CD14-positive monocyte (primary cell): ENCODE measurements at regions not wholly inside any gene's neighbourhood (a gene's known extent, or its start where the extent isn't known, plus 50 kb on each side); places are given as distances from the start of the nearest gene placed in this dataset.

Source experiments
- DNase-seq, 3 donors: peaks; one replicate each; pipeline ENCODE4 v3.0.0-alpha.2; 2011 to 2022
- H2AFZ ChIP-seq: 2 replicates; pipeline ENCODE4 v1.6.0; 2012; ENCODE audit warnings: mild to moderate bottlenecking, low read depth, low read length, inconsistent platforms; ENCODE audit not compliant: insufficient read depth, poor library complexity, severe bottlenecking
- H3K27ac ChIP-seq, 2 donors: 1 replicate in 1 of 2; 2 replicates in 1 of 2; pipeline ENCODE4 v1.5.1; 2012 to 2013; ENCODE audit warnings: low read length in 2 of 2, control low read depth in 1 of 2, inconsistent platforms in 1 of 2, low read depth in 1 of 2, mild to moderate bottlenecking in 1 of 2
- H3K27me3 ChIP-seq, 2 donors: one replicate each; pipeline versions ENCODE4 v1.6.0 to v1.6.1; 2011 to 2013; ENCODE audit warnings: low read length in 2 of 2; ENCODE audit not compliant: control insufficient read depth in 2 of 2, insufficient read depth in 2 of 2
- H3K36me3 ChIP-seq, 2 donors: replicated peaks in 1 of 2; 1 replicate in 1 of 2; 2 replicates in 1 of 2; pipeline versions ENCODE4 v1.5.1 to v1.6.1; 2012 to 2013; ENCODE audit warnings: low read length in 2 of 2, control low read depth in 1 of 2, inconsistent platforms in 1 of 2, mild to moderate bottlenecking in 1 of 2; ENCODE audit not compliant: insufficient read depth in 2 of 2, control insufficient read depth in 1 of 2
- H3K4me1 ChIP-seq, 2 donors: 1 replicate in 1 of 2; 2 replicates in 1 of 2; pipeline versions ENCODE4 v1.5.1 to v1.6.1; 2012 to 2013; ENCODE audit warnings: low read length in 2 of 2, control low read depth in 1 of 2, inconsistent platforms in 1 of 2, mild to moderate bottlenecking in 1 of 2, moderate library complexity in 1 of 2; ENCODE audit not compliant: insufficient read depth in 2 of 2, control insufficient read depth in 1 of 2
- H3K4me2 ChIP-seq: replicated peaks from 2 replicates; pipeline ENCODE3; 2012; ENCODE audit warnings: low read length, moderate library complexity, mild to moderate bottlenecking; ENCODE audit not compliant: poor library complexity, severe bottlenecking; ENCODE audit errors: extremely low read depth
- H3K4me3 ChIP-seq, 3 experiments: fragments of 200-600 bp in 1 of 3; sonication (generic) in 1 of 3; replicated peaks in 1 of 3; 1 replicate in 2 of 3; 2 replicates in 1 of 3; pipeline ENCODE4 v1.5.1; 2011 to 2013; ENCODE audit warnings: low read length in 3 of 3, mild to moderate bottlenecking in 3 of 3, control low read depth in 2 of 3, low read depth in 2 of 3, inconsistent platforms in 1 of 3, moderate library complexity in 1 of 3
- H3K79me2 ChIP-seq: 2 replicates; pipeline ENCODE4 v1.6.0; 2012; ENCODE audit warnings: mild to moderate bottlenecking, control low read depth, inconsistent platforms, low read length, moderate library complexity; ENCODE audit not compliant: insufficient read depth
- H3K9ac ChIP-seq: 2 replicates; pipeline ENCODE4 v1.6.0; 2017; ENCODE audit warnings: low read length, mild to moderate bottlenecking; ENCODE audit not compliant: insufficient read depth, poor library complexity, severe bottlenecking
- H3K9me3 ChIP-seq, 2 donors: replicated peaks in 1 of 2; 1 replicate in 1 of 2; 2 replicates in 1 of 2; pipeline versions ENCODE4 v1.5.1 to v1.6.1; 2012 to 2013; ENCODE audit warnings: low read length in 2 of 2, control low read depth in 1 of 2; ENCODE audit not compliant: control insufficient read depth in 1 of 2, insufficient read depth in 1 of 2
- H4K20me1 ChIP-seq: 2 replicates; pipeline ENCODE4 v1.6.0; 2012; ENCODE audit warnings: mild to moderate bottlenecking, low read length, control low read depth, moderate library complexity; ENCODE audit not compliant: insufficient read depth
- H3K27ac Mint-ChIP-seq, 7 donors: one replicate each; pipeline ENCODE4 v1.8.0; 2020; ENCODE audit warnings: mild to moderate bottlenecking in 7 of 7, mixed read lengths in 7 of 7, moderate library complexity in 6 of 7, inconsistent platforms in 2 of 7
- H3K27me3 Mint-ChIP-seq, 3 donors: one replicate each; pipeline ENCODE4 v1.8.0; 2021 to 2022; ENCODE audit warnings: low read depth in 3 of 3, mild to moderate bottlenecking in 3 of 3, mixed read lengths in 3 of 3, moderate library complexity in 3 of 3, inconsistent platforms in 1 of 3
- H3K36me3 Mint-ChIP-seq, 2 donors: one replicate each; pipeline ENCODE4 v1.8.0; 2020; ENCODE audit warnings: mixed read lengths in 2 of 2, inconsistent platforms in 1 of 2, mild to moderate bottlenecking in 1 of 2
- H3K4me1 Mint-ChIP-seq: one replicate; pipeline ENCODE4 v1.8.0; 2020; ENCODE audit warnings: mild to moderate bottlenecking, mixed read lengths
- H3K4me3 Mint-ChIP-seq, 2 donors: one replicate each; pipeline ENCODE4 v1.8.0; 2020; ENCODE audit warnings: mild to moderate bottlenecking in 2 of 2, mixed read lengths in 2 of 2, moderate library complexity in 1 of 2
- H3K9me3 Mint-ChIP-seq, 7 donors: one replicate each; pipeline ENCODE4 v1.8.0; 2020 to 2022; ENCODE audit warnings: mixed read lengths in 7 of 7, mild to moderate bottlenecking in 6 of 7, moderate library complexity in 6 of 7, inconsistent platforms in 2 of 7
- CTCF ChIP-seq: fragments of 200-600 bp; IDR thresholded peaks from one replicate; pipeline ENCODE4 v1.8.0; 2022; ENCODE audit warnings: antibody characterized with exemption, mild to moderate bottlenecking
- WGBS: methylation state at CpG from one replicate; pipeline ENCODE4 v1.1.5; 2013; ENCODE audit warnings: missing lambda C conversion rate; ENCODE audit not compliant: insufficient coverage; 5-methylcytosine and 5-hydroxymethylcytosine counted together
- intact Hi-C, 2 donors: fragments of 100-400 bp; cut with micrococcal nuclease; formaldehyde crosslinking; loops; one replicate each; pipeline versions ENCODE4 v1.15.0 to v1.15.1; 2023

GRCh38 chr11:80034801-80035200 lies 594.0 kb upstream of the TENM4 start:
- peaks cover 0 to 2% (median 0%) of the 10 kb centered on the region in 3 donors for H3K27me3 Mint-ChIP-seq
- no CpG with 5 or more reads among the region's 1 CpG for WGBS
- Histone ChIP-seq H3K27me3 (no peaks in the 10 kb centered on the region), H4K20me1 (no peaks in the 10 kb centered on the region), H3K4me2 (no peak overlapping the region), H3K36me3 (no peaks in the 10 kb centered on the region), H2AFZ (no peak overlapping the region), H3K4me1 (no peaks in the 10 kb centered on the region), H3K9me3 (no peaks in the 10 kb centered on the region), H3K79me2 (no peaks in the 10 kb centered on the region), H3K27ac (no peak overlapping the region), H3K4me3 (no peak overlapping the region), H3K9ac (no peak overlapping the region)
- H3K4me1 Mint-ChIP-seq, result no peaks in the 10 kb centered on the region
- H3K4me3 Mint-ChIP-seq, result no peak overlapping the region
- no peak for DNase-seq
- H3K9me3 Mint-ChIP-seq, result peaks cover 0 to 3% (median 0%) of the 10 kb centered on the region in 7 donors
- intact Hi-C loops, result no loop called here
- H3K36me3 Mint-ChIP-seq, result no peaks in the 10 kb centered on the region
- H3K27ac Mint-ChIP-seq, result no peak overlapping the region
- TF ChIP-seq CTCF, result no peak

- Histone ChIP-seq H3K4me3 (no peak overlapping the region), H3K4me2 (no peak overlapping the region), H3K9me3 (no peaks in the 10 kb centered on the region), H3K27me3 (no peaks in the 10 kb centered on the region), H3K9ac (no peak overlapping the region), H3K79me2 (no peaks in the 10 kb centered on the region), H4K20me1 (no peaks in the 10 kb centered on the region), H3K4me1 (no peaks in the 10 kb centered on the region), H2AFZ (no peak overlapping the region), H3K36me3 (no peaks in the 10 kb centered on the region), H3K27ac (no peak overlapping the region)
- intact Hi-C loops, result no loop called here
- H3K27me3 Mint-ChIP-seq, result no peaks in the 10 kb centered on the region
- no peak overlapping the region for H3K27ac Mint-ChIP-seq
- no peaks in the 10 kb centered on the region for H3K4me1 Mint-ChIP-seq
- H3K36me3 Mint-ChIP-seq, result no peaks in the 10 kb centered on the region
- TF ChIP-seq CTCF, result no peak
- H3K9me3 Mint-ChIP-seq, result peaks cover 0 to 2% (median 0%) of the 10 kb centered on the region in 7 donors
- no peak overlapping the region for H3K4me3 Mint-ChIP-seq
- no peak for DNase-seq
- no CpG with 5 or more reads among the region's 3 CpGs for WGBS
Measured at GRCh38 chr11:80031014-80031600, 590.3 kb upstream of the TENM4 start.
